SU-DHL-6 (cell line): ENCODE measurements at regions not wholly inside any gene's neighbourhood (a gene's known extent, or its start where the extent isn't known, plus 50 kb on each side); places are given as distances from the start of the nearest gene placed in this dataset.

Source experiments
- CTCF ChIP-seq: fragments of 200-600 bp; sonication (generic); IDR thresholded peaks from one replicate; pipeline ENCODE4 v1.5.1; 2017; ENCODE audit warnings: antibody characterized with exemption, mild to moderate bottlenecking, low read length, moderate library complexity; ENCODE audit not compliant: insufficient read depth, poor library complexity, severe bottlenecking
- EZH2phosphoT487 ChIP-seq: fragments of 200-600 bp; sonication (generic), shearing (Covaris generic); conservative IDR thresholded peaks from 2 replicates; pipeline ENCODE4 v1.6.1; 2018; ENCODE audit warnings: mild to moderate bottlenecking, antibody characterized with exemption, low read length, moderate library complexity, mixed read lengths

GRCh38 chr9:126238415-126238814 is 88.2 kb upstream of the MVB12B start:
- TF ChIP-seq CTCF (no peak), EZH2phosphoT487 (no peak)
